ENCODE measurements at regions not wholly inside any gene's neighbourhood (a gene's known extent, or its start where the extent isn't known, plus 50 kb on each side); places are given as distances from the start of the nearest gene placed in this dataset.

- TF ChIP-seq REST (IDR thresholded peaks at IDR 0.05; ENCODE audit: low read depth): no peak
Measured at GRCh38 chr7:138358850-138359341, 101.2 kb upstream of the TRIM24 start (continued).

- Histone ChIP-seq H2AFZ (ENCODE audit: low read depth, low read length, poor library complexity, severe bottlenecking) (no peak overlapping the region), H3K9me2 (ENCODE audit: insufficient read depth) (no peaks in the 10 kb centered on the region), H3K9me3 (ENCODE audit: control insufficient read depth in 1 of 2, insufficient read depth in 1 of 2, low read depth in 1 of 2, low read length in 2 of 2) (no peaks in the 10 kb centered on the region), H3K4me1 (ENCODE audit: control insufficient read depth in 1 of 2, insufficient read depth in 2 of 2, low read length in 2 of 2) (no peaks in the 10 kb centered on the region), H3K4me2 (ENCODE audit: low read length) (no peak overlapping the region), H3K27me3 (ENCODE audit: insufficient read depth, low read length) (no peaks in the 10 kb centered on the region), H3K9ac (ENCODE audit: low read length) (no peak overlapping the region), H3K27ac (ENCODE audit: low read depth, low read length) (no peak overlapping the region), H3K4me3 (replicated peaks in 1 of 2; ENCODE audit: low read depth in 1 of 2, low read length in 2 of 2) (no peak overlapping the region), H3K36me3 (ENCODE audit: control insufficient read depth in 1 of 2, insufficient read depth in 2 of 2, low read length in 2 of 2) (no peaks in the 10 kb centered on the region), H3K79me2 (ENCODE audit: insufficient read depth, low read length) (no peaks in the 10 kb centered on the region), H4K20me1 (ENCODE audit: insufficient read depth) (no peaks in the 10 kb centered on the region)
- intact Hi-C loops (cut with micrococcal nuclease): no loop called here
- RAD21 ChIA-PET (ENCODE audit: low non-redundant PET in 1 of 2, low total read pairs in 2 of 2, uncharacterized antibody in 2 of 2, unreplicated experiment in 2 of 2): no interaction called here
- BruUV-seq (replicated peaks): no TSS peak
- ATAC-seq: no peak
- DNase-seq (ENCODE audit: low read depth, low spot score): no peak
- POLR2A ChIA-PET: no interaction called here
- CTCF ChIA-PET: no interaction called here
- TF ChIP-seq EZH2 (IDR thresholded peaks at IDR 0.05): no peak
- no peak for TF ChIP-seq EGR1 (IDR thresholded peaks at IDR 0.05; ENCODE audit: low read depth)
- no peak for TF ChIP-seq YY1 (IDR thresholded peaks at IDR 0.05; ENCODE audit: extremely low read depth, insufficient replicate concordance, low read depth, low read length)
- TF ChIP-seq CTCF (IDR thresholded peaks at IDR 0.05 in 2 of 3, conservative IDR thresholded peaks at IDR 0.05 in 1 of 3; ENCODE audit: borderline replicate concordance in 1 of 3, insufficient read depth in 1 of 3, low read depth in 2 of 3, low read length in 2 of 3): no peak
- TF ChIP-seq SRF (IDR thresholded peaks at IDR 0.05; ENCODE audit: low read depth): no peak
- TF ChIP-seq SIN3A (IDR thresholded peaks at IDR 0.05; ENCODE audit: low read depth): no peak
- TF ChIP-seq ATF3 (IDR thresholded peaks at IDR 0.05): no peak
- no peak for TF ChIP-seq CEBPB (IDR thresholded peaks at IDR 0.05; ENCODE audit: low read depth)
- TF ChIP-seq MAX (IDR thresholded peaks at IDR 0.05): no peak
- no peak for TF ChIP-seq CBX3 (IDR thresholded peaks at IDR 0.05; ENCODE audit: low read depth)
- TF ChIP-seq FOSL1 (IDR thresholded peaks at IDR 0.05; ENCODE audit: low read depth): no peak
- no peak for TF ChIP-seq JUND (IDR thresholded peaks at IDR 0.05)
- no peak for TF ChIP-seq ZFX (IDR thresholded peaks at IDR 0.05)
- TF ChIP-seq TCF7L2 (IDR thresholded peaks at IDR 0.05; ENCODE audit: borderline replicate concordance, extremely low read depth, insufficient read depth, insufficient read length): no peak
- no peak for TF ChIP-seq ZNF274 (IDR thresholded peaks at IDR 0.05; ENCODE audit: low read depth, low read length)
- no peak for TF ChIP-seq ZBTB33 (IDR thresholded peaks at IDR 0.05; ENCODE audit: extremely low read depth, insufficient replicate concordance, low read length)
- TF ChIP-seq ELF1 (IDR thresholded peaks at IDR 0.05; ENCODE audit: borderline replicate concordance, low read depth): no peak
Measured at GRCh38 chr7:138359870-138360559, 100.0 kb upstream of the TRIM24 start.

All from HCT116 (cell line).